ENCODE measurements at regions not wholly inside any gene's neighbourhood (a gene's known extent, or its start where the extent isn't known, plus 50 kb on each side); places are given as distances from the start of the nearest gene placed in this dataset.

DNA sequence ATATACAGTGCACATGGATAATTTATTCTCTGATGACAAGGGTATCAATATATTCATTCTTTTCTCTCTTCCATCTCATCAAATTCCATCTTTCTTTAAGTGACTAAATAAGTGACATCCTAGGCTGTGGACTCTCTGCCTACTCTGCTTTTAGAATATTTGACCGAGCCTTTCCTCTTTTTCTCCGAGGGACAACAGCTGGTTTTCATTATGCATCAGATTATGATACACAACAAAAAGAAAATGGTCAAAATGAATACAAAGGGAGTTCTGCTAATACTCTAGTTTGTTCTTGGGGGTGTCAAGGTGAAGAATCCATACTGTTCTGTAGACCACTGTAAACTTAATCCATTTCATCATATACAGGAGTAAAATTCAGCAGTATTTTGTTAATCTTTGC lies 942.6 kb downstream of the KCNJ2 start:
- Histone ChIP-seq H3K9me1 (replicated peaks; ENCODE audit: control insufficient read depth, extremely low read depth, insufficient read depth, low read length) (no peaks in the 10 kb centered on the region), H3K9me3 (replicated peaks; ENCODE audit: control insufficient read depth, insufficient read depth, low read length) (peaks cover 2% of the 10 kb centered on the region), H3K9ac (replicated peaks; ENCODE audit: extremely low read depth, insufficient read depth, low read length) (no peak overlapping the region), H2AFZ (ENCODE audit: low read depth, low read length) (no peak overlapping the region), H3K4me1 (ENCODE audit: control insufficient read depth, extremely low read depth, insufficient read depth, low read length) (no peaks in the 10 kb centered on the region), H3K27me3 (ENCODE audit: control insufficient read depth in 2 of 2, insufficient read depth in 2 of 2, low read length in 2 of 2) (no peaks in the 10 kb centered on the region), H3K79me2 (ENCODE audit: control insufficient read depth, insufficient read depth, low read length) (no peaks in the 10 kb centered on the region), H3K4me3 (replicated peaks in 1 of 3; ENCODE audit: insufficient read depth in 1 of 3, low read depth in 1 of 3, low read length in 3 of 3) (no peak overlapping the region), H3K27ac (ENCODE audit: insufficient read depth, low read depth, low read length) (no peak overlapping the region), H4K20me1 (replicated peaks; ENCODE audit: control insufficient read depth, extremely low read depth, insufficient read depth, low read length) (no peaks in the 10 kb centered on the region), H3K4me2 (ENCODE audit: insufficient read depth, low read length) (no peak overlapping the region), H3K36me3 (ENCODE audit: control insufficient read depth in 2 of 2, extremely low read depth in 1 of 2, insufficient read depth in 2 of 2, low read length in 2 of 2) (no peaks in the 10 kb centered on the region)
- TF ChIP-seq, protein P1, sequence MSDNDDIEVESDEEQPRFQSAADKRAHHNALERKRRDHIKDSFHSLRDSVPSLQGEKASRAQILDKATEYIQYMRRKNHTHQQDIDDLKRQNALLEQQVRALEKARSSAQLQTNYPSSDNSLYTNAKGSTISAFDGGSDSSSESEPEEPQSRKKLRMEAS (IDR thresholded peaks at IDR 0.05; ENCODE audit: insufficient read depth, insufficient read length) = no peak
- no peak for TF ChIP-seq MYC (IDR thresholded peaks at IDR 0.05; ENCODE audit: low read depth, low read length)
- TF ChIP-seq EZH2 (IDR thresholded peaks at IDR 0.05; ENCODE audit: borderline replicate concordance, low read depth, low read length, severe bottlenecking) = no peak
- TF ChIP-seq POLR2AphosphoS5 (IDR thresholded peaks at IDR 0.05; ENCODE audit: insufficient read depth, low read depth, low read length) = no peak
- no peak for TF ChIP-seq POLR2A (IDR thresholded peaks at IDR 0.05; ENCODE audit: low read depth, low read length)
- CTCF ChIA-PET = no interaction called here
- FAIRE-seq (no peak), DNase-seq (ENCODE audit: low read depth, low spot score) (no peak)
- BruUV-seq (replicated peaks) = no TSS peak
- dilution Hi-C loops (cut with MboI; ENCODE audit: extremely low pct_ligation_motif_present, low sequenced_read_pairs) (no loop called here), intact Hi-C loops (cut with micrococcal nuclease) (no loop called here)
- POLR2A ChIA-PET = no interaction called here

DNA sequence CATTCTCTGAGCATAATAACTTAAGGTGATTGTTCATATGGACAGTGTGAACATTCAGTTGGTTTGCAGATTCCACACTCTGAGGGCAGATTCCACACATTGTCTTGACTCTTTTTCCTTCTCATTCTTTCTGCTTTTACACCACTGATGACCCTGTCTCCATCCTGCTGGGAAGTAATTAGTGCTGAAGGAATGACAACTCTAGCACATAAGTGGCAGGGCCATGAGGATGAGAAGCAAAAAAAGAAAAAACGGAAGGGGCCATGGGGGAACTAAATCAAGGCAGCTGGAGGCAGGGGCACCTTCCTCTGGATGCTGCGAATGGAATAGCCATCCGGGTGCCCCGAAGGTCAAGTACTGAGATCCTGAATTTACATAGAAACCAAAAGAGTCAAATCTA lies 944.0 kb downstream of the KCNJ2 start:
- H3K4me3 ChIP-seq (replicated peaks in 1 of 3; ENCODE audit: insufficient read depth in 1 of 3, low read depth in 1 of 3, low read length in 3 of 3) = no peak overlapping the region
- H3K27me3 ChIP-seq (ENCODE audit: control insufficient read depth in 2 of 2, insufficient read depth in 2 of 2, low read length in 2 of 2) = no peaks in the 10 kb centered on the region
- no peak overlapping the region for H3K27ac ChIP-seq (ENCODE audit: insufficient read depth, low read depth, low read length)
- intact Hi-C loops (cut with micrococcal nuclease) (no loop called here), dilution Hi-C loops (cut with MboI; ENCODE audit: extremely low pct_ligation_motif_present, low sequenced_read_pairs) (no loop called here)
- no peaks in the 10 kb centered on the region for H3K4me1 ChIP-seq (ENCODE audit: control insufficient read depth, extremely low read depth, insufficient read depth, low read length)
- no peak for FAIRE-seq
- H3K4me2 ChIP-seq (ENCODE audit: insufficient read depth, low read length) = no peak overlapping the region
- no peaks in the 10 kb centered on the region for H3K9me1 ChIP-seq (replicated peaks; ENCODE audit: control insufficient read depth, extremely low read depth, insufficient read depth, low read length)
- ChIA-PET CTCF (no interaction called here), POLR2A (no interaction called here)
- no TSS peak for BruUV-seq (replicated peaks)
- peaks cover 2% of the 10 kb centered on the region for H3K9me3 ChIP-seq (replicated peaks; ENCODE audit: control insufficient read depth, insufficient read depth, low read length)
- H3K79me2 ChIP-seq (ENCODE audit: control insufficient read depth, insufficient read depth, low read length) = no peaks in the 10 kb centered on the region
- H3K36me3 ChIP-seq (ENCODE audit: control insufficient read depth in 2 of 2, extremely low read depth in 1 of 2, insufficient read depth in 2 of 2, low read length in 2 of 2) = no peaks in the 10 kb centered on the region
- DNase-seq (ENCODE audit: low read depth, low spot score) = no peak
- TF ChIP-seq EZH2 (IDR thresholded peaks at IDR 0.05; ENCODE audit: borderline replicate concordance, low read depth, low read length, severe bottlenecking) = no peak
- H2AFZ ChIP-seq (ENCODE audit: low read depth, low read length) = no peak overlapping the region
- H4K20me1 ChIP-seq (replicated peaks; ENCODE audit: control insufficient read depth, extremely low read depth, insufficient read depth, low read length) = no peaks in the 10 kb centered on the region
- no peak overlapping the region for H3K9ac ChIP-seq (replicated peaks; ENCODE audit: extremely low read depth, insufficient read depth, low read length)

Data from endothelial cell of umbilical vein (primary cell).